GM18502 (cell line): ENCODE measurements at regions not wholly inside any gene's neighbourhood (a gene's known extent, or its start where the extent isn't known, plus 50 kb on each side); places are given as distances from the start of the nearest gene placed in this dataset.

Experiments
- ATAC-seq: cut with Tn5 transposase; IDR thresholded peaks from one replicate; pipeline ENCODE4 v1.9.1; 2021; ENCODE audit warnings: mild to moderate bottlenecking; ENCODE audit not compliant: unreplicated experiment, poor library complexity

DNA sequence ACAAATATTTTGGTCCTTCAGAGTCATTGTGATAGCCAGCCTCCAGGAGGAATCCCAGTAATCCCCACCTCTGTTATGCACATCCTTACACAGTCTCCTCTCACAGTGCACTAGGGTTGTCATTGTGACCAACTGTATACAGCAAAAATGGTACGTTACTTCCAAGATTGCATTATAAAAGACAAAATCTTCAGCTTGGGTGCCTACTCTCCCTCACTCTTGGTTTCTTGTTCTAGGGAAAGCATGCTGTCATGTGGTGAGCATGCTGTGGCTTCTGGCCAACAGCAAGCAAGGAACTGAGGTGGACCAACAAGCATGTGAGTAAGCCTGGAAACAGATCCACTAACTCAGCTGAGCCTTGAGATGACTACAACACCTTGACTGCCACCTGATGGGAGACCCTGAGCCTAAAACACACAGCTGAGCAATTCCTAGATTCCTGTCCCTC is 130.1 kb upstream of the DST start:
- peak; percentile 64 for ATAC-seq

DNA sequence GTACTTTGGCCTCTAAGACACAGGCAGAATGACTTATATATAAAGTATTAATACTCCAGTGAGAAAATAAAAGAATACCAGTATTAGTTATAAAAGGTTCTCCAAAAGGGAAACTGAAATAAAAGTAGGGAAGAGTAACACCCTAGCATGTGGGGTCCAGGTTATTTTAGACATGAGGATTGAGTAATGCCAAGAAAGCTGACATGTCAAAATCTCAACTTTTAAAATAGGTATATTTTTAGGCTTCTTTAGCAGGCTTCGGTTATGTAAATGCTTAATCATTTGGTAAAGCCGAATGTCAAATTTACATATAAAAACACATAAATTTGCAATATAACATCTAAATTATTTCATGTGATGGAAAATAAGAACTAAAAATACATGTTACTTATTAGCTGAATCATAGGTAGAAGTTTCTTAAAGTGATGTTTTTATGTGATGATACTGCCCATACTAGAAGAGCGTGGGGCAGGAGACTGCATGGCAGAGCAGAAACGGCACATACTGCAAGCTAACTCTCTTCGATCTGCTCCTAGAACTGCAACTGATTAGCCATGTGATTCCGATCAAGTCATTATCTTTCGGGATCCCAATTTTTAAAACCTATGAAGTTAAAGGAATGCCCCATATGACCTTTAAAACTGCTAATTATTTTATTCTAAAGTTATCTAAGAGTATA is 129.4 kb upstream of the DST start:
- no peak for ATAC-seq

DNA sequence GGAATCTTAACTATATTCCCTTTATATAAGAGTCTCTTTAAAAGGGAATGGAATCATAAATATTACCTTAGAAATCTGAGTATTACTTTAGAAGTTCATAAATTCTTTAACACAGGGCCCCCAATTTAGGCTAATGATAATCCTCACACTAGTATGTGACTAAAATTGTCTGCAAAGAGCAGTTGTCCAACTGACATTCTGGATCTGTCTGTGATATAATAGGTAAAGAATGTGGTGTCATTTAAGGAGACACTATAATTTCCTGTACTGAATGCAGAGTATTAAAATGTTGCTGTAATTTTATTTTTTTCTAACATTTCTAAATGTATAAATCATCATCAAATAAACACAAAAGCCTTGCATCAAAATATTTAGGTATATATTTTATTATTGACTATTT is 128.5 kb upstream of the DST start:
- ATAC-seq = no peak

DNA sequence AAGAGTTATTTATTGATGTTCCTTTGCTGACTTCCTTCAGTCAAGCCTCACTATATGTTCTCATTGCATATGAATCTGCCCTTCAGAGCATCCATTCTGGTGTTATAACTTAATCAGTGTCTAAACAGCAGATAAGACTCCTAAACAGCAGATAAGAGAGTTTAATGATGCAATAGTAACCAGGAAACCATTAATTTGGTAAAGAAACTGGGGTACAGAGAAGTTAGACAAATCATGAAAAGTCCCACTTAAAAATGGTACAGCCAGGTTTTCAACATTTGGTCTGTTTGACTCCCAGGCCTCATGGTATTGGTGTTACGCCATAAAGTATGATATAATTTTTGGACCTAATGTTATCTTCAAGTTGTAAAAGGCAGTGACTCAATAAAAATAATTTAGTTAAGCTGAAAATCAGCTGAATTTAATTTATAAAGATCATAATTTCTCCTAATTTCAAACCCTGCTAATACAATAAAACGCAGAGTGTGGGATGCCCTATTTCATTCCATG is 127.4 kb upstream of the DST start:
- ATAC-seq = no peak

DNA sequence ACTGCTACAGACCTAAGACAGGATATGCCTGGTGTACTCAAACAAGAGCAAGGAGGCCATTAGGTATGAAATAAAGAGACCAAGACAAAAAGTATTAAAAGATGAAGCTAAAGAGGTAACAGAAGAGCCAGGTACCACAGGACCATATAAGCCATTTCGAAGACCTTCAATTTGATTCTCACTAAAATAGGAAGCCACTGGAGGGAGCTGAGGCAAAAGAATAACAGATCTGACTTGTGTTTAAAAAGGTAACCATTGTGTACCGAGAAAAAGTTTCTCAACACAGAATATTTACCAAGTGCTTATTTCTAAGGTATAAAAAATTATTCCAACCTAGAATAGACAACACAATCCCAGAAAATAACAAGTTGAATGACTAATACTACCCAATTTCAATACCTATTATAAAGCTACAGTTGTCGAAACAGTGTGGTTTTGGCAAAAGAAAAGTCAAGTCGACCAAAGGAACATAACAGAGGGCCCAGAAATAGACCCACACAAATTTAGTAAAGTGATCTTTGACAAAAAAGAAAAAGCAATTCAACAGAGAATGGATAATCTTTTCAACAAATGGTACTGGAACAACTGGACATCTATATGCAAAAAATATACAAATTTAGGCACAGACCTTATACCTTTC is 125.3 kb upstream of the DST start:
- no peak for ATAC-seq

DNA sequence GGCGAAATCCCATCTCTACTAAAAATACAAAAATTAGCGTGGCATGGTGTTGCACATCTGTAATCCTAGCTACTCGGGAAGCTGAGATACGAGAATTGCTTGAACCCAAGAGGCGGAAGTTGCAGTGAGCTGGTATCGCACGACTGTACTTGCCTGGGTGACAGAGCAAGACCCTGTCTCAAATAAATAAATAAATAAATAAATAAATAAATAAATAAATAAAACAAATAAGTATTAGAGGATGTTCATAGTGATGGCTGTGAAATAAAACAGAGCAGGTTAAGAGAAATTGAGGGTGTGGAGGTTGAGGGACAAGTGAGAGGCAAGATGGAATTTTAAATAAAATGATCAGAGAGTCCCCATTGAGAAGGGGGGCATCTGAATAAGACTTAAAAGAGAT is 124.7 kb upstream of the DST start:
- ATAC-seq = no peak

DNA sequence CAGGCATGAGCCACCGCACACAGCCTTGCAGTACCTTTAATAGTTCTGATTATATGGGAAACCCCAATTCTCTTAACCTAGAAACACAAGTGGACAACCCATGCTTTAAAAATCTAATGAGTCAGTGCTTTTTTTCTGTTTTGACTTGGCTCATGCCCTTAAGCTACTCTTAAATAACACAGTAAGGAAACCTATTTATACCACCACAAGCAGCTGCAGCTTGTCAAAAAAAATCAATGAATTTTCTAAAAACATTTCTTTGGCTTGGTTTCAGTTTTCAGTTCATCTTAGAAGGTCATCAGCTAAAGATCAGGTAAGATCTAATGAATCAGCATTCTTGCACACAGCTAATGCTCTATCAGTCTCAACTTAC is 124.1 kb upstream of the DST start:
- peak; percentile 86 for ATAC-seq

DNA sequence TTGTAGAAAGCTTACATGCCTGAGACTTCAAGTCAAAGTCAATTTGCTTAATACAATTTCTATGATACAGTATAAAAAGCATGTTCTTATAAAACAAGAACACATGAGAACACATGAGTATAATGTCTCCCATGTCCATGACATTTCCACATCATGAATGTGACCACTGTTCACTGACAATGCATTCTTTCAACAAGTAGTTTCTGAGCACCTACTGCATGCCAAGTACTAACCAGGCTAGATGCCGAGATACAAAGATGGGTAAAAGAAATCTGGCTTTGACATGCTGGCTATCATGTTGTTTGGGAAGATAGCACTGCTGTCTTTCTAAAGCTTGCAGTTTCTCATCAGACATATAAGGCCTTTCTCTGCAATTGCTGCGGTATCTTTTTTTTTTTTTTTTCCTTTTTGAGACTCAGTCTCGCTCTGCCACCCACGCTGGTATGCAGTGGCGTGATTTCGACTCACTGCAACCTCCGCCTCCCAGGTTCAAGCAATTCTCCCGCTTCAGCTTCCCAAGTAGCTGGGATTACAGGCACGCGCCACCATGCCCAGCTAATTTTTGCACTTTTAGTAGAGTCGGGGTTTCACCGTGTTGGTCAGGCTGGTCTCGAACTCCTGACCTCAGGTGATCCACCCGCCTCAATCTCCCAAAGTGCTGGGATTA is 123.6 kb upstream of the DST start:
- no peak for ATAC-seq

DNA sequence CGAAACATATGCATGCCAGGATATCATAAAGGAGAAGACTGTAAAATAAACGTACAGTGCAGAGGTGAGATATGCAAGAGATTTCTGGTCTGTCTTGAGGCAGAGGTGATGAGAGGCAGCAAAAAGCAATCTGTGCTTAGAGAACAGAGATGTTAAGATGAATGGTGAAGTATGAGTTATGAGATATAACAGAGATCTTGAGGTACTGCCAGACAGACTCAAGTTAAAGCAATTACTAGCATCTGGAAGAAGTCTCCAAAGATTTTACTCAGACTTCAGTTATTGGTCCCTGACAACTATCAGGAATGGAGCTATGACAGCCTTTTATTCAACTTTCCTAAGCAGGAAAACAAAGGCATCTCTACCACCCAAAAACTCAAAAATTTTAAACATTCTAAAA is 122.8 kb upstream of the DST start:
- ATAC-seq = no peak

DNA sequence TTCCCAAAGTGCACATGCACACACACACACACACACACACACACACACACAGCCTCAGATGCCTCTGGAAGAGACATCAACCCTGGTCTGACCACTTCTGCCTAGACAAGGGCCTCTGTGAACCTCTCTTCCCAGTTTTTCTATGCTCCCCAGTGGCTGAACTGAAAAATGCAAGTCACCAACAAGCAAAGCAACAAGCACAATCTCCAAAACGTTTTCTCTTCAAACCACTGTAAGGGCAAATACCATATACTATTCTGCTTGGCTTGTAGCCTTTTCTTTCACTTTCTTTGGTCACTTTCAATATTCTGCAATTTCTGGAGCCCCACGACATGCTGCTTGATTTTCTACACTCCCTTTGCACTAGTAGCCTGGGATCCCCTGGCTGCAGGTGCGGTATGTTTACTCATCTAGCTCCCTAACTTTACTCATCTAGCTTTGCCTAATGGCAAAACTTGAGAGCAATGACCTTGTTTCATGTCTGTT is 121.4 kb upstream of the DST start:
- ATAC-seq = peak; percentile 52

DNA sequence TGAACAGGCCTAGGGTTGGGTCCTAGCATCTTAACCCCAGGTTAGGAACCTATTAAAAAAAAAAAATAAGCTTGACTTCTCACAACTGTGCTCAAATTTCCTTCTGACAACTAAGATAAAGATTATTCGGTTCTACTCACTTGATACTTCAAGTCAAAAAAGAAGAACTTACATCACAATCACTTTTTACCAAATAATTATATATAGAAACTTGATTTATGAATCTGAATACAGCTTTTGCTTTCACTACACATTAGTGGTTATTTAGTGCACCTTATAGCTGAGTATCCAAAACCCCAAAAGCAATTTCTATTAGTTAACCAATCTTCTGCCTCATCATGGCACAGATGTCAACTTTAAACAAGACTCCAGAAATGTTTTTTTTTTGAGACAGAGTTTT is 119.0 kb upstream of the DST start:
- no peak for ATAC-seq

DNA sequence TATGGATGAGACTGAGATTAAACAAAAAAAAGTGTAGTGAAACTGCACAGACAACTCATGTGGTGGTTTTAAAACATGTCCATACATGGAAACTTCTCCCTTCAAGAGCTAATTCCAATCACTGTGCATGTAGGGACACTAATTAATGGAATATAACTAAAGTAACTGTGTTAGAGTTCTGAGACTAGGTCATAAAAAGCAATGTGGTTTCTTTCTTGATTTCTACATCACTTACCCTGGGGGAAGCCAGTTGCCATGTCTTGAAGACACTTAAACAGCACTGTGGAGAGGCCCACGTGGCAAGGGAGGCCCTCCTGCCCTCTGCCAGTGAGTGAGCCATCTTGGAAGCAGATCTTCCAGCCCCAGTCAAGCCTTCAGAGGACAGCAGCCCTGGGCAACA is 118.2 kb upstream of the DST start:
- no peak for ATAC-seq

DNA sequence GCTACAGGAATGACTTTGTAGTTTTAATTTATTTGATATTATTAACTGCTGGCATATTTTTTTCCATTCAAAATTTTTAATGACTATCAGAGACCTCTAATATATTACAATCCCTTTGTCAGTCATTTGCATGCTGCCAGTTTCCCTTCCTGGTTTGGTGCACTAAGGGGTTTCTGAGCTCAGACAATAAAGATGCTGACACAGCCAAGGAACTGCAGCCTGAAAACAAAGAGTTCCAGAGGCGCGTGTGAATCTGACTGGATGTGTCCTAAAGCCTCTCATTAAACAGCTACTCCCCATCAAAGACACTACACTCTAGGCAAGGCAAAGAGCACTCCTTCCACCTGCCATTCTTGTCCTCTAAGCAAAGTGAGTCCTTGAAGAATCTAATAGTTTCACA is 116.8 kb upstream of the DST start:
- ATAC-seq = no peak

DNA sequence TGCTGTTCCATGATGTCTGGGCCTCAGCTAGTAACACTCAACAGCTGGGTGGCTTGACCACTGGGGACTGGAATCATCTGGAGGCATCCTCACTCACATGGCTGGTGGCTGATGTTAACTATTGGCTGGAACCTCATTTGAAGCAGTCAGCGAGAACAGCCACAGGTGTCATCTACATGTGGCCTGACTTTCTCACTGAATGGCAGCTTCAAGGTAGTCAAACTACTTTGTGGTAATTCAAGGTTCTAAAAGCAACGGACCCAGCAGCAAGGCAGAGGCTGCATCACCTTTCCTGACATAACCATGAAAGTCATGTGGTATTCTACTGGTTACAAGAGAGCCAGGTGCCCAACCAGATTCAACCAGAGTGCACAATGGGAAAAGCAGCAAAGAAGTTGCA is 115.9 kb upstream of the DST start:
- no peak for ATAC-seq

DNA sequence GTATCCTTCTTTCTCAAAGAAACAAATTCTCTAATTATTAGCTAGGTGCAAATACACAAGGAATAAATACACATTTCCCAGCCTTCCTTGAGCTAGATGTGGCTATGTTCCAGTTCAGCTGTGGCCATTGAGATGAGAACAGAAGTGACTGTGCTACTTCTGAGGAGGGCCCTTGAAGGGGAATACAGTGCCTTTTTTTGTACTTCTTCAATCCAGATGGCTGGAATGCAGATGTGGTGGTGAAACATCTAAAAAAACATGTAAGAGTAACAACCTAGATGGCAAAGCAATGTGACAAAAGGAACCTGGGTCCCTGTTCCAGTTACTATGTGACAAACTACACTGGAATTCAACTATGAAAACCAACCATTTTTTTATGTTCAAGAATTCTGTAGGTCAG is 115.4 kb upstream of the DST start:
- ATAC-seq = no peak

DNA sequence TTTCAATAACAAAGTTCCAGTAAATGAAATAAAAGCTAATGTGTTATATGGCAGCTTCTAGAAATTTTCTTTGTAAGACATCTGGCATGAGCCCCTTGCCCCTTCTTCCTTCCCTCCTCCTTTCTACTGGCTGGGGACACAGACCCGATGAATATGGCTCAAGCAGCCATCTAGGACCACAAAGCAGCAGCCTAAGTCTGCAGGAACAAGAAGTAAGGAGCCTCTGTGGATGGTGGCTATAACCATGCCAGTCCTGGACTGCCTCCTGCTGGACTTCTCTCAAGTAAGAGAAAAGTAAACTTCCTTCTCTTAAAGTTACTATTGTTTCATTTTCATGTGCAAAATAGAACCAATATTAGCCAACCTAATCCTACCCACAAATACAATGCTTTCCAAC is 114.9 kb upstream of the DST start:
- ATAC-seq = peak; percentile 34

DNA sequence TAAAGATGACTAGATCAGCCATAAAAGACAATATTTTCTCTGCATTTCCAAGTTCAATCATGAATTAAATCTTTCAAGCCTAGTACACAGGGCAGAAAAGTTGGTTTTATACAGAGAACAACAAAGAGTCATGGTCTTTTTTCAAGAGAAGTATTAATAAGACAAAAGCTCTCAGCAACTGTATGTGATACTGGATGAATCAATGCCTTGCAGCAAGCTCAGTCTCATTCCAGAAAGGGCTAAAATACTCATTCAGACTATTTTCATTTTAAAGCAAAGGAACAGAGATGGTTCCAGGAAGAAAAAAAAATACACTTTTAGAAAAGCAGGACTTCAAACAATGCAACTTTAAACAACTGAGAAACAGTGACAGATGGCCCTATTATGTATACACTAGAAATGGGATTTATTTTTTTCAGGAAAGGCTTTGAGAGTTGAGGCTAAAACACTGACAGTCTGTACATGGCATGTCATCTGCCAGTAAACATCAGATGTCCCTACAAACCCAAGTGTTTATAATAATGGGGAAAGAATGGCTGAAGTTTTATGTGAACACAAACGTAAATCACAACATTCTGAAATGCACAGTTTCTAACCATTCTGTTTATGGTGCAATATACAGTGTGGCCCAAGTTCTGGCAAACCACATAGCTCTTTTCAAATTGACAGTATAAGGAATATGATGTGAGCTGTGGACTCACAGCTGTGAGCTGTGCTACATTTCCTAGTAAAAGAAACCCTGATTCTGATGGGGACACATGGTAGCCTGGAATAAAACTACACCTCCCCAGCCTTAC is 114.3 kb upstream of the DST start:
- ATAC-seq = no peak

DNA sequence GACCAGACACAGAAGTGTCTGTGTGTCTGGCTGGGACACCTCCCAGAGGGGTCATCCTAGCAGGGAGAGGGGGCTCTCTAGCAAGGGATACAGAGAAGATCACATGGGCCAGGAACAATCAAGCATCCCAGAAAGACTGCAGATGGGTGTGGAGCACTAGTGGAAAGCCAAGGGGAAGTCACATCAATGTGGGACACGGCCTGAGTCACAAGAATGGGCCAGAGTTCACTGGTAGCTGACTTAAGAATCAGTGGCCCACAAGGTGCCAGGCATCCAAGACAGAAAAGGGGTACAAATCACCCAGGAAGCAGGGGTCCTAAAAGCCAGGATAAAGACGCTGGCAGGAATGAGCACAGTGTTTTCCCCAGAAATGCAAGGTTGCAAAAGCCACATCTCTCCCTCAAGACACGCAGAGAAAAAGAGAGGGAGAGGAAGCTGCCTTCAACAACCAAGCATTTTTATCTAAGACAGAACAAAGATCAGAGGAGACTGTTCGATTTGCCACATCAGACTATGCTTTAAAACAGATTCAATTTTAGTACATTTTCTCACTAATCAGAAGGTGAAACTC is 113.6 kb upstream of the DST start:
- ATAC-seq = no peak

DNA sequence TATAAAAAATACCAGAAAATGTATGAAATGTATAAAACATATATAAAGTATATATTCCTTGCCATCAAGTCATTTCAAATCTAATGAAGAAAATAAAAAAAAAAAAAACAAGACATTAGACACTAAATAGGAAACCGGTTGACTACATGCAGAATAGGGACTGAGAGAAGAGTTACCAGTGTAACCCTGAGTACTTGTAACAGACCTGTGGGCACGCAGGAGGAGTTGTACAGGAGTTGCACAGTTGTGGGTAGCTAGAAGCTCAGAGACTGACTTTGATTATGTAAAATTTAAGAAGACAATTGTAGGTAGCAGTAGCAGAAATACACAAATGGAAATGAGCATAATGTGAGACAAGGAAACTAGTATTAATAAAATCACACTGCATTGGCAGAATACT is 112.4 kb upstream of the DST start:
- peak; percentile 34 for ATAC-seq

DNA sequence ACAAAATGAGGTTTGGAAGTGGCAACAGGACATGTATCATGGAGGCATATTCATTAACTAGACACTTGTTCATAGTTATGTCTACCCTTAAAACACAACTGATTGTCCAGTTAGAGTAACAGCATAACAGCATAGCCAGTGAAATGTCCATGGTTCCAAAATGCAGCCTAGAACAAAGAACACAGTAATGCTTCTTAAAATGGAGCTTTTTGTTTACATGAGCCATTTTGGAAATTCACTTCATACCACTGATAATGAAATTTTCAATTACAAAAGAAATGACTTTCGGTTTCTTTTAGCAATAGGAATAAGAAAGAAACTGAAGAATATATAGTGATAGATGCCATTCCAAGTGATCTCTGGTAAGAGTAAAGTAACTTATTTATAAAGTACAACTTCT is 111.1 kb upstream of the DST start:
- ATAC-seq = no peak
